Stimulated activated CD8-positive, alpha-beta memory T cell treated with anti-CD3 and anti-CD28 coated beads, Interleukin-4, amount 100 ng/mL, for 48 hours (primary cell): ENCODE measurements at regions not wholly inside any gene's neighbourhood (a gene's known extent, or its start where the extent isn't known, plus 50 kb on each side); places are given as distances from the start of the nearest gene placed in this dataset.
"Not testable (repeated sequence)": the region's sequence is repeated elsewhere in the genome, so short reads cannot be mapped to it uniquely, and the experiment has no call there.

Experiments used
- DNase-seq: peaks from one replicate; pipeline ENCODE4 v3.0.0-alpha.2; 2020

DNA sequence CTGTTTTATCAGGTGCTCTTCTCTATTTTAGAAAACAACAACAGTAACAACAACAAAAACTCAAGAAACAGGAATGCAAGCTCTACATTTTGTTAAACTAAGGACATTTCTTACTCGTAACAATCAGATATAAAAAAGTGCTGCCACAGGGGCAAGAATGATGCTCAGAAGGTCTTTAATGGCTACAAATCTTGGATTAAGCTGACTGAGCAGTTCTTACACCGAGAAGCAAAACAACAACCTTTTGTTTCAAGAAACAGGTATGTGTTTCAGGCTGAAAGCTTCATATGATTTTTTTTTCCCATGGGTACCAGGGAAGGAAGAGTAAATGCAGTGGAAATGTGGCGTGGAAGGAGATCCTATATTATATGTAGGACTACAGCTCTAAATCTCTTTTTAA lies 786.8 kb upstream of the FBXO33 start:
- DNase-seq = no peak

DNA sequence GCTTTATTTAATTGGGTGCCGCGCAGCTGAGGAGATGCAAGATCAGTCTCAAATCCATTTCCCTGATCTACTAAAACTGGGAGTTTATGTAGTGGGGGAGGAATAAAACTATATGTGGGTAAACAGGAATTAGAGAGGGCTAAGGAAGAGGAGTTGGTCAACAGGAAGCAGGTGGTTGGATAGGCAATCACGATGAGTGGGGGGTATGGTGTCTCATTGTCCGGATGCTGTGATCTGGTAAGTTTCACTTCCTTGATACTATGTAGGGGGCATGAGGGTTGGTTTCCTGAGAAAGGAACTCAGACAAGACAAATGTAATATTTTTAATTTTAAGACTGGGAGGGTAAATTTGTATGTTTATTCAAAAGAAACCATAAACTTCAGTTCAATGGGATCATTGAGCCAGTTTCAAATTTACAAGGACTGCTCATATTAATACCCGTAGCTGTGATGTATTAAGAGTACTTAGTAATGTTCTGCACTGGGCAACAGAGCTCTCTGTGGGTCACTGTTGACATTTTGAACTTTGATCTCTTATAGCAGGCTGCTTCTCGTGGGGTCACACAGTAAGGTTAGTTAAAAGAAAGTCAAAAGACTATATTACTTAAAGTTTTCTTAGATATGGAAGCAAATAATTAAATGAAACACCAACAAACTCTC lies 786.2 kb upstream of the FBXO33 start:
- DNase-seq = no peak

DNA sequence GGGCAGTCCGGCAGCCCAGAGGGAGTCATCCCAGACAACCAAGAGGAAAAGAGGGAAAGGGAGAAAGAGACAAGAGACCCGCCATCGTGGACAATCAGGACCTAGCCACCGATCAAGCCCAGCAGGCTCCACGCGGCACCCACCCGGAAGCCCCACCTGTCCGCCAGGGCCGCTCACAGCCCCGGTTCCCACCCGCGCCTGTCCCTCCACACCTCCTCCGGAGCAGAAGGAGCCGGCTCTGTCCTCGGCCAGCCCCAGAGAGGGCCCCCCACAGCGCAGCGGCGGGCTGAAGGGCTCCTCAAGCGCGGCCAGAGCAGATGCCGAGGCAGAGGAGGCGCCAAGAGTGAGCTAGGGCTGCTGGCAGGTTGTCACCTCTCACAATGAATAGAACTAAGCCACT lies 784.7 kb upstream of the FBXO33 start:
- no peak for DNase-seq

DNA sequence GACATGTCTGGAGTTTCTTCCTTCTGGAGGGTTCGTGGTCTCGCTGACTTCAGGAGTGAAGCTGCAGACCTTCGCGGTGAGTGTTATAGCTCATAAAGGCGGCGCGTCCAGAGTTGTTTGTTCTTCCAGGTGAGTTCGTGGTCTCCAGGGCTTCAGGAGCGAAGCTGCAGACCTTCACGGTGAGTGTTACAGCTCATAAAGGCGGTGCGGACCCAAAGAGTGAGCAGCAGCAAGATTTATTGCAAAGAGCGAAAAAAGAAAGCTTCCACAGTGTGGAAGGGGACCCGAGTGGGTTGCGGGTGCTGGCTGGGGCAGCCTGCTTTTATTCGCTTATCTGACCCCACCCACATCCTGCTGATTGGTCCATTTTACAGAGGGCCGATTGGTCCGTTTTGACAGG lies 784.2 kb upstream of the FBXO33 start:
- DNase-seq = not testable (repeated sequence)

DNA sequence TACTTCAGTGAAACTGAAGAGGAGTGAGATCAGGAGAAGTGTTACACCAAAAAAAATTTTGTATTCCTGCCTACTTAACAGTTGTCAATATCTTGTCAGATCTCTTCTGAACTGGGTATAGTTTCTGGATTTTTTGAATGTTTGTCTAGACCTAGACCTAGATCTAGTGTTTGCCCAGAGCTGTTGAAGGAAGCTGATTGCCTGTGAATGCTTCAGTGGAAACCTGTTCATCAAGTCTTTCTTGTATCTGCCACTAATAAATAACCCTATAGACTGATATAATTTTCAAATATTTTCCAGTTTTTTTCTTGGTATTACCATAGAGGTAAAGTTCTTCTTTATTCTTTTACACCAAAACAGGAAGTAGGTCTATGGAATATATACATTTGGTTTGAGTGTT lies 781.5 kb upstream of the FBXO33 start:
- DNase-seq = no peak

DNA sequence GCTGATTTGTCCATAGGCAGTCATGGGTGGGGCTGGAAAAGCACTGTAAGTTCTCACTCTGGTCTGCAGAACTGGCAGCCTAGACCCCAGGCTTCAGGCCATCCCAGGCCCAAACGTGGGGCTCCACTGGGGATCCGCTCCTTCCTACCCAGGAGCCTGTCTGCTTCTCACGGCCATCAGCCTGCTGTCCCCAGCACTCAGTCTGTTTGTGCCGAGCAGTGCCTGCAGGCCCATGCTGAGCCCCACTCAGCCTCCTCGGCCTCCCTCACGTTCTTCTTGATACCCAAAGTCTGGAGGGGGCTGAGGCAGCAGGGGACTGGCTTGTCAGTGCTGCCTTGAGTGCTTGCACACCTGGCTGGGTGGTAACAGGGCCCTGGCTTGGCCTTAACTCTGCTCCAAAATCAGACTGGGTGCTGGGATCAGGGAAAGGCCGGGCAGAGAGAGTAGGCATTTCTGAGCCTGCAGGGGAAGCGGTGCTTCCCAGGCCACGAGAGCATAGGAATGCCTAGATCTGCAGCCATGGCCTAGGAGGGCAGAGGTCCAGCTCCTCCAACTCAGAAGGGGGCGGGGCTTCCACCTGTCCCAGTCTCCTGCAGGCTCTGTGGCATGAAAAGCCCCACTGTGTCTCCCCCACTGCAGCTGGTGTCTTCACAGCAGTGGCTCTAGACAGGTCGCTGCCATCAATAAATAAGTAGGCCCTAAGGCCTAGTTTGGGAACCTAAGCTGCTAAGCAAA lies 772.4 kb upstream of the FBXO33 start:
- DNase-seq = no peak

DNA sequence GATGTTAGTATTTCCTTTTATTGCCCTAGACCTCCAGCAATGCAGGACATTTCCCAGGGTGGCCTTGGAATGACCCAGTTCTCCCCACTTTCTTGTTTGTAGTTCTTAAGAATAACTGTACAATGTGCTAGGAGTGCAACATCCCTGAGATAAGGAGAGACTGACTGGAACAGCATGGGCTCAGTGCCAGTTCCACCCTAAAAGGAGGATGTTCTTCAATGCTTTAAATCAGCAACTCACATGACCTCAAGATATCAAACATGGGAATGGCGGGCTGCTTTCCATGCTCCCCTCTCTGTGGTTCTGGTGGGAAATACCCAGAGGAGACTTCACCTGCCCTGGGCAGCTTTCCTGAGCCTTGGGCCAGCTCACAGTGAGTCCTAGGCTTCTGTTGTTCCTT lies 766.9 kb upstream of the FBXO33 start:
- DNase-seq = no peak

DNA sequence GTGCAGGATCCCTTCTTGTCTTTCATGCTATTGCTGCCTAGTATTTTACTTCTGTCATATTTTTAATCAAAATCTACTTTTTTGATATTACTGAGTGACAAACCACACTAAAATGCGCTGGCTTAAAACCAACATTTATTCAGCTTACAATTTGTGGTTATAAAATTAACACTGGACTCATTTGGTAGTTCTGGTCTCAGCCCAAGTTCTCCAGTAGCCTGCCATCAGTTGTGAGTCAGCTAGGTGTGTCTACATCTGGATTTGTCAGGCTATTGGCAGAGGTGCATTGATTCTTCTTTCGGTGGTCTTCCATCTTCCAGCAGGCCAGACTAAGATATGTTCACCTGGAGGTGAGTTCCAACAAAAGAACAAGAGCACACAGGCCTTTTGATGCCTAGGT lies 765.1 kb upstream of the FBXO33 start:
- no peak for DNase-seq

DNA sequence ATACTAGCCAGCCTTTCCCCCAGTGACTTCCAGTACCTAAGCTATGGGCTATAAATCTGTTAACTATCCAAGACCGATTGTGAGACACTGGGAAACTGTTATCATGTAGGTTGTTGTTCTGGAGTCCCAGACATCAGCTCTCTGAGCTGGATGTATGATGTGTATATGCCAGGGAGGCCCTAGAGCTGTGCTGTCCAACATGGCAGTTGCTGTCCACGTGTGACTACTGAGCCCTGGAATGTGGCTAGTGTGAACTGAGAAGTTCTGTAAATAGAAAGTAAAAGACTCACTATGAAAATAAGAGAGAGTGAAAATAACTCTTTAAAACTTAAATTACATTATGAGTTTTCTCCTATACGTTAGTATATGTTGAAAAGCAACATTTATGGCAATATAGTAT lies 755.8 kb upstream of the FBXO33 start:
- no peak for DNase-seq

DNA sequence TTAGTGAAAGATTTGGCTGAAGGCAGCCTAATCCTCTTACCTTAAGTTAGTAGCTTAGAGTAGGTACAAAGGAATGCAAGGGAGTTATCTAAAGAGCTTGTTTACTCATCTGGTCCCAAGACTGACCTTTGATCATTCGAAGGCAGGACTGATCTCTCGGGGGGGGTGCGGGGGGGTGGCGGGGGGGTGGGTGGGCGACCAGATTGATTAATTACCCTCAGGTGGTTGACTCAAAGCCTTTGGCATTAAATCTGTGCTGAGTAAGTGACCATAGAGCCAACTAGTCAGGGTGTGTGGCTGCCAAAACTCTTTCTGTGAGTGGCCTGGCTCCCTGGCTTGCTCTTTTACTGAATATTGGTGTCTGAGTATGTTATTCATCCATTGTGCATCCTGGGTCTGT lies 731.9 kb upstream of the FBXO33 start:
- no peak for DNase-seq

DNA sequence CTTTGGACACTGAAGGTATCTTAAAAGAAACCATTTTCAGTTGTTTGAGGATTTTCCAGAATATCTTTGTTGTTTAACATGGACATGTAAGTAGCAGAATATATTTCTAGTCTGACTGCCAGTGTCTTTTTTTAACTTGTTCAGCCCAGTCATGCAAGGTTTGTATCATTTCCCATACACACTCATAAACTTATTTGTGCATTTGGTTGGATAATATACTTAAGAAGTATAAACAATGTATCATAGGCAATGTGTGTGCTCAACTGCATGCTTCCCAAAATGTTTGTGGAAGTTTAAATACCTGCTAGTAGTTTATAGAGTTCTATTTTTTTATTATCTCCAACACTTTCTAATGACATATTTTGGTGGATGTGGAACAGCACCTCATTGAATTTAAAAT lies 707.4 kb upstream of the FBXO33 start:
- DNase-seq = no peak

DNA sequence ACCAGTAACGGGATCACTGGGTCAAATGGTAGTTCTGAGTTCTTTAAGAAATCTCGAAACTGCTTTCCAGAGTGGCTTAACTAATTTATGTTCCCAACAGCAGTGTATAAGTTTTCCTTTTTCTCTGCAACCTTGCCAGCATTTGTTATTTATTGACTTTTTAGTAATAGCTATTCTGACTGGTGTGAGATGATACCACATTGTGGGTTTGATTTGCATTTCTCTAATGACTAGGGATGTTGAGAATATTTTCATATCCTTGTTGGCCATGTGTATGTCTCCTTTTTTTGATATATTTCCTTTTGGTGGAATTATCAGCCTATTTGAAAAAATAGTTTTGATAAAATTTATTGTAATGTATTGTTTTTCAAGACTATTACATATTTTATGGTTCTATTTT lies 701.2 kb upstream of the FBXO33 start:
- DNase-seq = no peak

DNA sequence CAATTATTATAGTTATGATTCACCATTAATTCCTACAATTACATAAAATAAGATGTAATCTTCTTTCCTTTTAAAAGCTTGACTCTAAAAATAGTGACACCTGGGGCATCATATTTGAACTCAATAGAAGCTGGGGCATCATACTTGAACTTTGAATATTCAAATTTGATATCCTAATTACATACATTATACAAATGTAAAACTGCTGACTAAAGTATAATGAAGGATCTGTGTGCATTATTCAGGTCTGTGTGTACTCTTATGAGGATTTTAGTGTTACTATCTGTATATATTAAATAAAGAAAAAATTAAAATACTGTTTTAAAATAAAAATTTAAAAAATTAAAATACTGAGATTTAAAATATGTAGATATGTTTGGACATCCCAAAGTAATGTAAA lies 696.9 kb upstream of the FBXO33 start:
- DNase-seq = no peak

DNA sequence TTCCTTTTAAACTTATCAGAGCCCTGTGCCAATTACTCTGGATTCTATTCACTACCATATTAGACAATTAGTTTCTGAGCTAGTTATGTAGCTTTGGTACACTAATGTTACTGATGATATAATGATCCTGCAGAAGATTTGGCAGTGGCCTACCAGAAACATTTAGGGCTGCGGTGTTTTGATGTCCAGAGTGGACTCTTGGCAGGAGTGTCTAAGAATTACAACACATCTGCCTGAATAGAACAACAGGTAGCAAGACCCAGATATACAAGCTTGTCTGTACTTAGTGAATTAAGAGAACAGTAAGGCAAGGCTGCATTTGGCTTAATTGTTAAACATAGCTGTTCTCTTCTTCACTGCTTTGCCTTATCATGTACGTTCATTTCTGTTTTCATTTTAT lies 691.6 kb upstream of the FBXO33 start:
- DNase-seq = no peak

DNA sequence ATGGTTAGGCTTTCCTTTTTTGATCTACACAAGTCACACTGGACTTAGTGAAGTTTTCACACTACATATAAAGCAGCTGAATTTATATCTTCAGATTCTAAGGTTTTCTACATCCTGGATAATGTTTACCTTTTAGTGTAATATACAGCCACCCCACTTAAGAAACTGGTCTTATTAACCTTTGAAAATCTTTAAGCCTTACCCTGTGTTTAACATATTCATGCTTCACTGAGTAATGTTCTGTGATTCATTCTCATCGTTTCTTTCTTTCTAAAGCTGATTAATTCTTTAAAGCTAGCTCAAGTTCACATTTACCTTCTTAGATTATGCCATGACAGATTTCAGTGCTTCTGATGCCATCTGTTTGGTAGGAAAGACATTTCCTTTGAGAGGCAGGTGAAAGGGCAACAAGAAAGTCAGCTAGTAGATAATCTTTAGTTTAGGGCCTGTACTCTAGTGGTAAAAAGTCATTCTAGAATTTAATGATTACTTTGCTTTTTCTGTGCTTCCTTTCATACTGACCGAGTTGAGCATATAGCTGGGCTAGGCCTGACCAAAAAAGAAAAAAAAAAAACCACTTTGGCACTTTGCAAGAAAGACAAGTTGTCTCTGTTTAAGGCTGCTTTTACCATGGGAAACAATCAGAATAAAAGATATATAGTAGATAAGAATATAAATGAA lies 690.9 kb upstream of the FBXO33 start:
- DNase-seq = no peak

DNA sequence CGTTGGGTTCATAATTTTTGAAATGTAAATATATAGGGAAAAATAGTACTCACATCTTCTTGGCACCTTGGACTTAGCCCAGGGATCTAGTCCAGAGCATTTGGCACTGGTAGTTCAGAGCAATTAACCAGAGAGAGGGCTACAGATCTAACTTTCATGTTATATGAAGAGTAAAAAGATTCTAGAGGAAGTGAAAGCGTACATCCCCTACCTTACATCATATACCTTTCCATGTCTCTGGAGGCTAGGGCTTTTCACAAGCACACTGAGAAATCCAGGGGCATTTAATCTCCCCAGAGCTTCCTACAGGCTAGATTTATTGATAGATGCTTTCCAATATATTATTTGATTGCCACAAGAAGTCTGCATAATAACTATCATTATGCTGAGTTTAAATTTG lies 687.5 kb upstream of the FBXO33 start:
- DNase-seq = no peak

DNA sequence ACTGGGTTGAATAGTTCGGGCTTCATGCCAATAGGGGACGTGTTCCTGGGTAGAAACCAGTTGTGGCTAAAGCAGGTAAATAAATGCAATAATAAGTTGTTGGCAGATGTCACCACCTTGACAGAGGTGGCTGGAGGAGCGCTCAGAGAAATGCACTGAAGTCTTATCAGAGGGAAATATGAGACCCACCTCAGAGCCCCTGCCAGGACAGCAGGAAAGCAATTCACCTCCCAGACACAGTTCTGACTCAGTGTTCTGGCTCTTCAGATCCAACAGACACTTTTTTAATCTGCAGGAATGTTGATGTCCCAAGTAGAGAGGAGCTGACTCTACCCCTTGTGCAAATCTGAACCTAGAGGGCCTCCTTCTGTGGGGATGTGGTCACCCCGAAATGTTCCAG lies 687.1 kb upstream of the FBXO33 start:
- no peak for DNase-seq

DNA sequence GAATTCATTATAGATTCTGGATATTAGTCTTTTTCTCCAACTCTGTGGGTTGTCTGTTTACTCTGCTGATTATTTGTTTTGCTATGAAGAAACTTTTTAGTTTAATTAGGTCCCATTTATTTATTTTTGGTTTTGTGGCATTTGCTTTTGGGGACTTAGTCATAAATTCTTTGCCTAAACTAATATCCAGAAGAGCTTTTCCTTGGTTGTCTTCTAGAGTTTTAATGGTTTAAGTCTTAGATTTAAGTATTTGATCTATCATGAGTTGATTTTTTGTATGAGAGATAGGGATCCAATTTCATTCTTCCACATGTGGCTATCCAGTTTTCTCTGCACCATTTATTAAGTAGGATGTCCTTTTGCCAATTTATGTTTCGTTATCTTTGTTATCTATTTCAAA lies 683.4 kb upstream of the FBXO33 start:
- DNase-seq = no peak

DNA sequence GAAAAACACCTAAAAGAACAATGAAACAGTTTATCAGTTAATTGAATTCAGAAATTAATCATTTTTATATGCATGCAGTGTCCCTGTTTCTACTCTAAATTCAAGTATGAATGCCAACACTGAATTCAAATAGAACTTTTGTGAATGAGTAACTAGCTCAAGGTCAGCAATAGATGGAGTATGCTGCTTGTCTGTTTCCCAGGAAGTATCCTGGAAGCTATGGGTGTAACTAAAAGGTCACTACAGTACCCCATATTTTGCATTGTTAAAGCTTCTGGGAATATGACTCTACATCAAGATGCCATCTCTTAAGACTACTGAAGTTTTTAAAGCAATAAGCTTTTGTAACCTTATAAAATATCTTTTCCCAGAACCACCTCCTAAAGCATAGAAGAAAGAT lies 681.4 kb upstream of the FBXO33 start:
- no peak for DNase-seq

DNA sequence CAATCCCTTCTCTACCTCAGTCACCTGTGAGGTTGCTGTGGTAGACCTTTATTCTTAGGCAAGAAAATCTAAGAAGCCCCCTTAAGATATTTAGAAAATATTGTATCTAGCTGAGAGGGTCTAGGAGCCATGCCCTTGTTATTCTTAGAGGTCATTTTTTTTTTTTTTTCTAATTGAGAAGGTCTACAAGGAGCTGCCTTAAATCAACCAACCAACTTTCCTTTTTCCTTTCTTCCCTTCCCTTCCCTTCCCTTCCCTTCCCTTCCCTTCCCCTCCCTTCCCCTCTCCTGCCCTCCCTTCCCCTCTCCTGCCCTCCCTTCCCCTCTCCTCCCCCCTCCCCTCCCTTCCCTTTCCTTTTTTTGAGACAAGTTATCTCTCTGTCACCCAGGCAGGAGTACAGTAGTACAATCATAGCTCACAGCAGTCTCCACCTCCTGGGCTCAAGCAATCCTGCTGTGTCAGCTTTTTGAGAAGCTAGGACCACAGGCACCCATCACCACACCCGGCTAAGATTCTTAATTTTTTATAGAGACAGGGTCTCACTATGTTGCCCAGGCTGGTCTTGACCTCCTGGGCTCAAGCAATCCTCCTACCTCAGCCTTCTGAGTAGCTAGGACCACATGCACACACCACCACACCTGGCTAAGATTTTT lies 668.4 kb upstream of the FBXO33 start:
- no peak for DNase-seq

DNA sequence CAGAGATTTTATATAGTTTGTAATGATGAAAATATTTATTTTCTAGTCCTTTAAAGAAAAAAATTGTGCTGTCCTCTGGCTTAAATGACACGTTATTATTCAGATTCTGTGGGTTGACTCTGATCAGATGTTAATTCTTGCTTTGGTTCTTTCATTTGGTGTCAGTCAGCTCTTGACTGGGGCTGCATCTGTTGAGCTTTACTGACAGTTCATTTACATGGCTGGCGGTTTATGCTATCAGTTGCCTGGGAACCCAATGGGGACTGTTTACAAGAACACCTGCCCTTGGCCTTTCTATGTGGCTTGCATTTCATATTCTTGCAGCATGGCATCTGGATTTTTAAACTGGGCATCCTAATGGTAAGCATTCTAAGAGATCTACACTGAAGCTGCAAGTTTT lies 667.1 kb upstream of the FBXO33 start:
- DNase-seq = no peak

DNA sequence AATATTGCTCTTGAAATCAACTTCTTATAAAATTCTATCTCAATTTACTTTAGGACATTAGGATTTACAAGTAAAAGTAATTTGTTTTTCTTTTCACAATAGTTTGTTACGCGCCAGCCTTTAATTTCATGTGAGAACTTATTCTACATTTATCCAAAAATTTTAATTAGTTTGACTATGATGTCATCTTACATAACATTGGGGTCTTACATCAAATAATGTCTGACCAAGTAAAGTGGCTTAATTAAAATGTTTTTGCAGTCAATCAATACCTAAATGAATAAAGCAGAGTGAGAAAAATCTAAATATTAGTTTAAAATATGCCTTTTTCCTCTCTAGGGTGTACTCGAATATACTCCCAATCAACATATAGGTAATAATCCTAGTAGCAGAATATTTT lies 666.2 kb upstream of the FBXO33 start:
- DNase-seq = no peak

DNA sequence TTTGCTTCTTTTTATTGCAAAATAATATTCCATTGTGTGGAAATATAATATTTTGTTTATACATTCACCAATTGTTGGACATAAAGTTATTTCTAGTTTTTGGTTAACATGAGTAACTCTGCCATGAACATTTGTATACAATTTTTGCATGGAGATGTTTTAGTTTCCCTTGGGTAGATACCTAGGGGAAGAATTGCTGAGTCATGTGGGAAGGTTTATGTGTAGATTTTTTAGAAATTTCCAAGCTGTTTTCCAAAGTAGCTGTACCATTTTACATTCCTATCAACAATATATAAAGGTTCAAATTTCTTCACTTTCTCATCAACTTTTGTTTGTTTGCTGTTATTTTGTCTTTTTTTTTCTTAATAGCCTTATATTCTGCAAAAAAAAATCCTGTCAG lies 664.7 kb upstream of the FBXO33 start:
- no peak for DNase-seq

DNA sequence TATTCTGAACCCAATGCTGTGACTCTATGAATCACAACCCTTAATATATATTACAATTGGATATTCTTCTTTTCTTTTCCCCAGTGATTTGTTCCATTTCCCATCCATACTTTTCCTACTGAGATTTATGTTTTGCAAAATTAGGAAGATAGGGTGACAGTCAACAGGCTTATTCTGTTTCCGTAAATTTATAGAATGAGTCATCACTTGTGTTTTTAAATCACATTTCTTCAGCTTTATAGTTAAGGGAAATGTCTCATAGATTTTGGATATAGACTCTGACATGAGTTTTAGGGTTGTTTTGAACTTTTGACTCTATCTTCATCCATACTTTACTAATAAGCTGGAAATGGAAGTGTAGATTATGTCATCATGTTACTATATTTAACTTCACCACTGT lies 661.6 kb upstream of the FBXO33 start:
- DNase-seq = no peak
